NCI-H1417 (cell line): ENCODE measurements at regions not wholly inside any gene's neighbourhood (a gene's known extent, or its start where the extent isn't known, plus 50 kb on each side); places are given as distances from the start of the nearest gene placed in this dataset.

Experiments used
- DNase-seq, 3 experiments: peaks; one replicate each; lab custom pipeline; 2025; lab: John Stamatoyannopoulos, UW

DNA sequence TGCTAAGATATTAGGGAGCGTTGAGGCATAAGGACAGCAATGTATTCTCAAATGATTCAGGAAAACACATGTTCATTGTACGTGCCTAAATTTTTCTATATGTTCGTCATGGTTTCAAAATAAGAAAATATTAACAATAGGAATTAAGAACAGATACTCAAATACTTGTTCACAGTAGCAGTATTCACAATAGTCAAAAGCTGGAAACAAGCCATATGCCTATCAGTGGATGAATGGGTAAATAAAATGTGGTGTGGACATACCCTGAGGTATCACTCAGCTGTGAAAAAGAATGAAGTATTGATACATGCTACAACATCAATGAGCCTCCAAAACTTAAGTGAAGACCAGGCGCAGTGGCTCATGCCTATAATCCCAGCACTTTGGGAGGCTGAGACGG lies 84.7 kb upstream of the PTER start:
- DNase-seq, result no peak

DNA sequence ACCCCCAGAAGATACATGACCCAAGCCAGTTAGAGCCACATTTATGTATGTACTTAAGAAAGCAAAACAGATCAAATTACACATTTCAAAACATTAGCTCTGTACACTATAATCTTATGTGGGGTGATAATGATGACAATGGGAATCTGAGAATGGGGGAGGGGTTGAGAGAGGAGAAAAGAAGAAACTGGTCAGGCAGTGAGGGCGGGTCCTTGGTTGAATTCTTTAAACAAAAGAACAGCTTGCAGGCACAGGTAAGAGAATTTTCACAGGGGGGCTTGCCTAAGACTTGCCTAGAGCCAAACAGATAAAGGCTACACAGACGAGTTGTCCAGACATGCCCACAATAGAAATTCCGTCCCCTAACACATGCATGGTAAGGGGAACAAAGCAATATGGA lies 76.8 kb upstream of the PTER start:
- peak in 1 of 3 experiments; percentile 9 for DNase-seq

DNA sequence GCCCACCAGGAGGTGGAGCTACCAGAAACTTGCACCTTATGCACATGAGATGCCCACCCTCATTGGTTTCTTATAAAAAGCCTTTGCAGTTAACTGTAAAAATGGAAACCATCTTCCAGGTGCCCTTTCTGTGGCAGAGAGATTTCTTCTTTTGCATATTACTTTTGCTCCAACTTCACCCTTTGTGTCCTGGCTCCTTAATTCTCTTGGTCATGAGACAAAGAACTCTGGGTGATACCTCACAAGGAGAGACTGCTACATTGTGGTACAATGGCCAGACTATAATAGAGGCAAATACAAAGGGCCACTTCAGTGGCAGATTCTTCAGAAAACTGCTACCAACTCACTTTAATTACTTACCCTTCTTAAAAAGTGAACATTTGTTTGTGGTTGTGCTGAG lies 76.4 kb upstream of the PTER start:
- no peak for DNase-seq

GRCh38 chr10:16361086-16361485 lies 75.7 kb upstream of the PTER start:
- no peak for DNase-seq

GRCh38 chr10:16363741-16364140 lies 73.1 kb upstream of the PTER start:
- DNase-seq, result peak in 1 of 3 experiments; percentile 9

GRCh38 chr10:16367621-16368292 lies 69.1 kb upstream of the PTER start:
- peak in 2 of 3 experiments; percentile 50 to 82 for DNase-seq

DNA sequence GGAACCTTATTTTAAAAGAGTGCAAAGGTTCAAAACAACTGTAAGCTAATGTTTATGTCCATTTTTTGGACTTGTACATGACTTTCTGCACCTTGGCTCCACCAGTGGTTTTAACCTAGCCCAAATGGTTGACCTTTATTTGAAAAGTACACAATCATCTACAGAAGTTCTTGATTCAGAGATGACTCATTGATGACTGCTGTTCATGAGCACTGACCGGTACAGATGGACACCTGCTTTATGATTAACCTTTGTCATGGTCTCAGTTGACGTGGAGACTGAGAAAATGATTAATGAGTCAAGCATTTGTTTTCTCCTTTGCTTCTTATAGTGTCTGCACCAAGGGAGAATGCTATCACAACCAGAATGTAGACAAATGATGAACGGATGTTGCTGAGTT lies 55.7 kb upstream of the PTER start:
- DNase-seq, result peak in 1 of 3 experiments; percentile 43

DNA sequence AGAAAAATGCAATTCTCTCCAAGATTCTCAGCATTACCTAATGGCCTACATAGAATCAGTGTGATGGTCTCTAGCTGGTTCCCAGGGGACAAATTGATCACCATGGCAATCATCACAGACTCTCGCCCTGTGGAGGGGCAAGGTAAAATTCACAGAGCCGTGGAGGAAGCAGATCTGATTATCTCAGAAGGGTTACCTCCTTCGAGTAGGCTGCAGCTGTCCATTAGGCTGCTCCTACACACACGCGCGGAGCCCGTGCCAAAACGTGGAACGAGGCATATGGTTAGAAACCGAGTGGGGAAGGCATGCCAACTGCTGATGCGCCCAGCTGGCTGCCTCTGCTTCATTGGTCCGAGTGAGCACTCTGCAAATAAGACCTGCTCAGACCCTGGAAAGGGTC lies 52.8 kb upstream of the PTER start:
- DNase-seq, result no peak

DNA sequence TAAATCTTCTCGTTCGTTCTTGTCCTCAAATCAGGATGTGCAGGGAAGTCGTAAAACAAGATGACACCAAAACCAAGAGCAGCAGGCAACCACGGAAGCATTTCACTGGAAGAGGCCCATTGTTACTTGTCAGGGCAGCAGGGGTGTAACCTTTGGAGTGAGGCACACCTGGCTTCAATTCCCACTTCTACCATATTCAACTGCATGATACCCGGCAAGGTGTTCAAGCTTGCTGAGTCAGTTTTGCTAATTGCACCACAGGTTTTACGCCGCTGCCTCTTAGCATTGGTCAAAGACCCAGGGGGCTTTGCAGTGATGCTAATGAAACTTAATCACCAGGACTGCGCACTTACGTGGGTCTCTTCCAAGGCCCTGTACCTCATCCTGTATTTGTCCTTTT lies 50.0 kb upstream of the PTER start:
- peak; percentile 2 to 68 (median 9) for DNase-seq
